BE2C (cell line): ENCODE measurements at regions not wholly inside any gene's neighbourhood (a gene's known extent, or its start where the extent isn't known, plus 50 kb on each side); places are given as distances from the start of the nearest gene placed in this dataset.
"Not testable (repeated sequence)": the region's sequence is repeated elsewhere in the genome, so short reads cannot be mapped to it uniquely, and the experiment has no call there.

Experiments used
- DNase-seq: peaks from one replicate; pipeline ENCODE4 v3.0.0-alpha.2; 2020
- H3K27me3 ChIP-seq: fragments of 250-450 bp; sonication (Bioruptor Pico); 2 replicates; pipeline ENCODE4 v1.5.1; 2020; ENCODE audit warnings: mild to moderate bottlenecking
- H3K36me3 ChIP-seq: fragments of 250-450 bp; sonication (Bioruptor Pico); 2 replicates; pipeline ENCODE4 v1.5.1; 2020; ENCODE audit warnings: mild to moderate bottlenecking
- H3K4me1 ChIP-seq: fragments of 250-450 bp; sonication (Bioruptor Pico); 2 replicates; pipeline ENCODE4 v1.5.1; 2020
- H3K4me3 ChIP-seq: 2 replicates; pipeline ENCODE4 v1.5.1; 2011; ENCODE audit warnings: low read depth, low read length
- H3K9me3 ChIP-seq: fragments of 250-450 bp; sonication (Bioruptor Pico); 2 replicates; pipeline ENCODE4 v1.5.1; 2020
- CTCF ChIP-seq: IDR thresholded peaks from 2 replicates; pipeline ENCODE4 v1.5.1; 2012; ENCODE audit warnings: mild to moderate bottlenecking, low read depth, low read length

- Histone ChIP-seq H3K4me3 (no peak overlapping the region), H3K36me3 (no peaks in the 10 kb centered on the region), H3K27me3 (no peaks in the 10 kb centered on the region), H3K9me3 (no peaks in the 10 kb centered on the region), H3K4me1 (no peaks in the 10 kb centered on the region)
- DNase-seq: no peak
- TF ChIP-seq CTCF: no peak
Observed at GRCh38 chr7:113304104-113304503, 185.8 kb upstream of the SMIM30 start.

DNA sequence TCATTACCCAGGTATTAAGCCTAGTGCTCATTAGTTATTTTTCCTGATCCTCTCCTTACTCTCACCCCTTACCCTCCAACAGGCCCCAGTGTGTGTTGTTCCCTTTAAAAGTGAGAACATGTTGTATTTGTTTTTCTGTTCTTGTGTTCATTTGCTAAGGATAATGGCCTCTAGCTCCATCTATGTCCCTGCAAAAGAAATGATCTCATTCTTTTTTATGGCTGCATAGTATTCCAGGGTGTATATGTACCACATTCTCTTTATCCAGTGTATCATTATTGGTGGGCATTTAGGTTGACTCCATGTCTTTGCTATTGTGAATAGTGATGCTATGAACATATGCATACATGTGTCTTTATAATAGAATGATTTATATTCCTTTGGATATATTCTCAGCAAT, 185.0 kb upstream of the SMIM30 start:
- not testable (repeated sequence) for H3K4me3 ChIP-seq, H3K4me1 ChIP-seq, H3K36me3 ChIP-seq, DNase-seq, H3K9me3 ChIP-seq, H3K27me3 ChIP-seq

DNA sequence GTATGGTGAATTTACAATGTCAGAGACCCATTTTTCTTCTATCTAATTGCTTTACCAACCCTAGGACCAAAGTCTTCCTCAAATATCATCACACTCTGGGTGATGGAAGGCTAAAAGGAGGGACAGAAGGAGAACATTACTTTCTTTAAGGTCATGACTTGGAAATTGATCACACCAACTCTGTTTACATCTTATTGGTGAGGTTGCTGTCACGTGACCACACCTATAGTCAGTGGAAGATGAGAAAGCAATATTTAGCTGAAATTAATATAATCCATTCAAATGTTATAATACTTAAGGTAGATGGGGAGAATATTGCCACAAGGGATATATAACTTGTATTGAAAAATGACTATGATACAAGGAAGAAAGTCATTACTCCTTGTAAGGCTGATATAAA, 183.6 kb upstream of the SMIM30 start:
- Histone ChIP-seq H3K4me3 (no peak overlapping the region), H3K27me3 (no peaks in the 10 kb centered on the region), H3K9me3 (no peaks in the 10 kb centered on the region), H3K4me1 (no peaks in the 10 kb centered on the region), H3K36me3 (no peaks in the 10 kb centered on the region)
- no peak for DNase-seq
- TF ChIP-seq CTCF: no peak

DNA sequence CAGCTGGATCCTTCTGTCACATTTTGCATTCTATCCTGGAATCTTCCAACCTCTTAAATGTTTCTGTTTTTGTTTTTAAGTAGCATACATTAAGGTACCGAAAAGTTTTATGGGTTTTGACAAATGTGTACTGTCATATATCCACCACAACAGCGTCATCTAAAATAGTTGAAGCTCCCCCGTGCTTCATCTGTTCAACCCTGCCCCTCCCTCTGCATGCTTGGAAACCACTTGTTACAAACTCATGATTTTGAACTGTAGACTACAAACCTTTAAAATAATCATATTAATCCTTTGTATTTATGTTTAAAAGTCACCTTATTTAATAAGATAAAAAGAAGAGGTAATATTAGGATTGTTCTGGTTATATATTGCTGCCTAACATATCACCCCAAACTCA, 182.8 kb upstream of the SMIM30 start:
- TF ChIP-seq CTCF: no peak
- no peaks in the 10 kb centered on the region for H3K36me3 ChIP-seq
- H3K4me1 ChIP-seq: no peaks in the 10 kb centered on the region
- H3K9me3 ChIP-seq: no peaks in the 10 kb centered on the region
- no peaks in the 10 kb centered on the region for H3K27me3 ChIP-seq
- H3K4me3 ChIP-seq: no peak overlapping the region
- no peak for DNase-seq

GRCh38 chr7:113299748-113300147, 181.4 kb upstream of the SMIM30 start:
- Histone ChIP-seq H3K4me1 (no peaks in the 10 kb centered on the region), H3K9me3 (no peaks in the 10 kb centered on the region), H3K36me3 (no peaks in the 10 kb centered on the region), H3K4me3 (no peak overlapping the region), H3K27me3 (no peaks in the 10 kb centered on the region)
- TF ChIP-seq CTCF: no peak
- DNase-seq: no peak

- Histone ChIP-seq H3K36me3 (no peaks in the 10 kb centered on the region), H3K27me3 (no peaks in the 10 kb centered on the region), H3K4me3 (no peak overlapping the region), H3K9me3 (no peaks in the 10 kb centered on the region), H3K4me1 (no peaks in the 10 kb centered on the region)
- DNase-seq: no peak
- TF ChIP-seq CTCF: no peak
Observed at GRCh38 chr7:113298501-113298900, 180.1 kb upstream of the SMIM30 start.

- Histone ChIP-seq H3K27me3 (no peaks in the 10 kb centered on the region), H3K4me1 (no peaks in the 10 kb centered on the region), H3K36me3 (no peaks in the 10 kb centered on the region), H3K9me3 (no peaks in the 10 kb centered on the region), H3K4me3 (no peak overlapping the region)
- TF ChIP-seq CTCF: no peak
- no peak for DNase-seq
Observed at GRCh38 chr7:113294750-113295149, 176.4 kb upstream of the SMIM30 start.
